AG08396 (cell line): ENCODE measurements at regions not wholly inside any gene's neighbourhood (a gene's known extent, or its start where the extent isn't known, plus 50 kb on each side); places are given as distances from the start of the nearest gene placed in this dataset.

Experiments
- DNase-seq: peaks from one replicate; pipeline ENCODE4 v3.0.0; 2012; ENCODE audit warnings: low spot score, mixed read lengths

GRCh38 chr6:81816380-81816779 is 63.9 kb upstream of the TENT5A start:
- DNase-seq, result no peak

GRCh38 chr6:81814370-81815076 is 62.0 kb upstream of the TENT5A start:
- DNase-seq, result peak; percentile 31

DNA sequence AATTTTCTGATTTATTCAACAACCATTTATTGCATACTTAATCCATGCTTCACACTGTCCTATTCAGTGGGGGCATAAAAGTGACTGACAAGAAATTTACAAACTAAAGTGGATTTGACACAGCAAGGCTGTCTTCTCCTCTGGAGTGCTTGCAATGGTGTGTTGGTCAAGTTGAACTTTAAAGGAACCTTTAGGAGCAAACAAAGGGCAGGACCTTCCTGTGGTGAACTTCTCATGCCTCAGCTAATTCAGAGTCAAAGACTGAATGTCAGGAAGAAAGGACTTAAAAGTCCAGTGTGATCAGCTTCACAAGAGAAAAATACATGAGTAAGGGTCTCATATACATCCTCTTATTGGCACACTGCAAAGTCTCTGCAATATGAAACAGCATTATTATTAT is 60.8 kb upstream of the TENT5A start:
- no peak for DNase-seq

- DNase-seq, result no peak
Observed at GRCh38 chr6:81812401-81812800, 59.9 kb upstream of the TENT5A start.

GRCh38 chr6:81808851-81809570 is 56.5 kb upstream of the TENT5A start:
- no peak for DNase-seq

- DNase-seq, result no peak
Observed at GRCh38 chr6:81806793-81807565, 54.5 kb upstream of the TENT5A start.

DNA sequence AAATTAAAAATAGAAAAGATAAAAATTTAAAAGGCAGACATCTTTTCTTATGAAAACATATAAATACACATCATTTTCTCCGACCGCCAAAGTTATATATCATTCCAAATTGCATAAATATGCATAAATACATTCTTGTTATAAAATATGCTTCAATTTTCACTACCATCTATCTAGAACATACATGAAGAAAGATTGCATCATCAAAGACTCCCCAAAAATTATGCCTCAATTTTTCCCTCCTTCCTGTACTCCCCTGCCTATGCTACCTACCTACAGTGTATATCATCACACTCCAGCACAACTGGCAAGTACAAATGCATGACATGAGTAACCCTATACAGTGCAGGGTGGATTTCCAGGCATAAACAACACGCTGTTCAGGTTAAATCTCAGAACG is 49.9 kb upstream of the TENT5A start:
- DNase-seq, result no peak
